Activated CD4-positive, alpha-beta T cell treated with anti-CD3 and anti-CD28 coated beads for 36 hours (primary cell): ENCODE measurements at regions not wholly inside any gene's neighbourhood (a gene's known extent, or its start where the extent isn't known, plus 50 kb on each side); places are given as distances from the start of the nearest gene placed in this dataset.

Experiments used
- ATAC-seq: fragments of 200-7000 bp; cut with Tn5 transposase; one replicate; pipeline ENCODE4 v1.10.0; 2021; ENCODE audit warnings: mild to moderate bottlenecking, moderate library complexity
- CTCF ChIA-PET: fragments of 350-600 bp; sonication (Branson Sonifier 250); formaldehyde crosslinking; loops from one replicate; lab custom pipeline; 2021; ENCODE audit warnings: antibody characterized with exemption; lab: Charles Lee
- POLR2A ChIA-PET: fragments of 350-600 bp; sonication (Branson Sonifier 250); formaldehyde crosslinking; loops from one replicate; lab custom pipeline; 2021; ENCODE audit warnings: antibody characterized with exemption, inconsistent platforms; lab: Charles Lee
- DNase-seq: peaks from one replicate; pipeline ENCODE4 v3.0.0-alpha.2; 2020
- H3K27ac Mint-ChIP-seq: one replicate; pipeline ENCODE4 v1.8.0; 2021; ENCODE audit warnings: mixed read lengths
- H3K27me3 Mint-ChIP-seq: one replicate; pipeline ENCODE4 v1.8.0; 2021; ENCODE audit warnings: mixed read lengths
- H3K36me3 Mint-ChIP-seq: one replicate; pipeline ENCODE4 v1.8.0; 2021; ENCODE audit warnings: low read depth, mixed read lengths
- H3K4me1 Mint-ChIP-seq: one replicate; pipeline ENCODE4 v1.8.0; 2021; ENCODE audit warnings: mixed read lengths
- H3K4me3 Mint-ChIP-seq: one replicate; pipeline ENCODE4 v1.8.0; 2021; ENCODE audit warnings: mild to moderate bottlenecking, moderate library complexity, mixed read lengths
- H3K9me3 Mint-ChIP-seq: one replicate; pipeline ENCODE4 v1.8.0; 2021; ENCODE audit warnings: low read depth, mixed read lengths
- intact Hi-C, 2 experiments: fragments of 100-400 bp; cut with DNase I in 1 of 2; cut with micrococcal nuclease in 1 of 2; formaldehyde crosslinking; loops; one replicate each; pipeline versions ENCODE4 v1.14.2 to v1.15.1; 2022 to 2024; cut with DNase I, micrococcal nuclease

DNA sequence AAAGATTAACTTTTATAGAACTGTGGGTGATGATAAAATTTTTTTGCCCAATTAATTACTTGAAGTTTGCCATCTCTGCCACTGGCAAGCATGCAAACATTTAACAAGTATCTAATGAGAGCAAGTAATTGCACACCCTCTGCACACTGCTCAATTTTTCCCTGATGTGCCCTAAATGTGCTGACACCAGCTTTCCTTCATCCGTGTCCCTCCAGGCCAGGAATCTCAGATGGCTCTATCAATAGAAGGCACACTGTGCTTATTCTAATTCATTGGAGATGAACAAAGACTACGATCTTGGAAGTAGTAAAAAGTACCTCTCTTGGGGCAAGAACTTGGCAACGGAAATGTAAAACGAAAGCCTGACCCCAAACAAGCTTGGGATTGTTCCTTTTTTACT, 212.1 kb downstream of the GPR37 start:
- ChIA-PET CTCF (no interaction called here), POLR2A (interaction anchor here (0.7 kb wide), 1 partner anchor 673 kb away, joined by 3 read pairs; no protein-coding TSS in a partner anchor)
- Mint-ChIP-seq H3K27me3 (no peaks in the 10 kb centered on the region), H3K36me3 (no peaks in the 10 kb centered on the region), H3K27ac (no peak overlapping the region), H3K4me3 (no peak overlapping the region), H3K9me3 (peaks cover 2% of the 10 kb centered on the region), H3K4me1 (no peaks in the 10 kb centered on the region)
- DNase-seq = no peak
- intact Hi-C loops = no loop called here
- ATAC-seq = no peak

DNA sequence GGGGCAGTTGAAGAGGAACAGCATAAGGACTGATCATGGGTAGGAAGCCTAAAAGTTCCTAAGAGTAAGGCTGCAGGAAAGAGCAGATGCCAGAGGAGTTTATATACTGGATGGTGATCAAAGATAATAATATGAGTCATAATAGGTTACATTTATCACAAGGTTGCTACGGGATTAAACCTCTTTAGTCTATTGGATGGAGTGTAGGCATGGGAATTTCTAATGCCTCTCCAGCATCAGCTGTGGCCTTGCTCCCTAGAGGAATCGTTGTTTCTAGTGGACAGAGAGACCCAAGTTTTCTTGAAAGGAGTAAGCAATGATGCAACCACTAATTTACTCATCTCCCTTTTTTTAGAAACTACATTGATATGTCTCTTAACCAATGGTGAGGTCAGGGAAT, 213.4 kb downstream of the GPR37 start:
- Mint-ChIP-seq H3K4me3 (no peak overlapping the region), H3K4me1 (no peaks in the 10 kb centered on the region), H3K36me3 (no peaks in the 10 kb centered on the region), H3K27ac (no peak overlapping the region), H3K27me3 (no peaks in the 10 kb centered on the region), H3K9me3 (peaks cover 2% of the 10 kb centered on the region)
- intact Hi-C loops = no loop called here
- ChIA-PET POLR2A (no interaction called here), CTCF (no interaction called here)
- no peak for ATAC-seq
- DNase-seq = no peak

DNA sequence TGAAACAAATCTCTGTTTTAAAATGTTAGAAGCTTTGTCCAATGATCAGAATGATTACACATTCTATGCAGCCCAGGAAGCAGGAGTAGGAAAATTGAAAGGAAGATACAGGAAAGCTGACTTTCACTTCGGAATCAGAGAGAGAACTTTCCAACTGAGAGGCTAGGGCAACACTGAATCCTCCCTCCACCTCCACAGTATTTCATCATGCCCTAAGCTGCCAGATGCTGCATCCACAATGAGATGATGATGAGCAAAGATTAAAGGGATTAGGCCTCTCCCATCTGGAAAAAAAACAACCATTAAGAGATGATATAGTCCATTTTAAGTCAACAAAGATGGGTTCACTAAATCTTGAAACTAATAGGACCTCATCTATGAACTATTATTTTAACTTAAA, 215.6 kb downstream of the GPR37 start:
- Mint-ChIP-seq H3K9me3 (no peaks in the 10 kb centered on the region), H3K27ac (no peak overlapping the region), H3K27me3 (no peaks in the 10 kb centered on the region), H3K36me3 (no peaks in the 10 kb centered on the region), H3K4me3 (no peak overlapping the region), H3K4me1 (no peaks in the 10 kb centered on the region)
- DNase-seq = no peak
- intact Hi-C loops = no loop called here
- no peak for ATAC-seq
- ChIA-PET CTCF (no interaction called here), POLR2A (no interaction called here)

DNA sequence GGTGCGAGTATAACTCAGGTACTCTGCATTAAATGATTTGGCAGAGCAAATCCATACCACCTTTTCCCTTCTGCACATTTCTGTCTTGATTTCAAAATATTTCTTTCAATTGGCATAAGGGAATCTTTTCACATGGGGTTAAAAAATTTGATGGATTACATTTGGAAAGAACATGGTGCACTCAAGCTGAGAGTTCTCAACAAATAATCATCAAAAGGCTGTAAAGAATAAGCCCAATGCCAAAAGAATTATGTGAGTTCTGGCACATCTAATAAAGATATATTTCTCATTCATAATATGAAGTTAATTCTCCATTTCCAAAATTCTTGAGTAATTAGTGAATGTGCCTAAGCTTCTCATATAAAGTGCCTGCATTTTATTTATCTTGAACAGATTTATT, 223.1 kb downstream of the GPR37 start:
- H3K36me3 Mint-ChIP-seq = no peaks in the 10 kb centered on the region
- H3K4me3 Mint-ChIP-seq = no peak overlapping the region
- no peaks in the 10 kb centered on the region for H3K9me3 Mint-ChIP-seq
- no peaks in the 10 kb centered on the region for H3K4me1 Mint-ChIP-seq
- intact Hi-C loops = no loop called here
- H3K27me3 Mint-ChIP-seq = no peaks in the 10 kb centered on the region
- CTCF ChIA-PET = interaction anchor here (0.6 kb wide), 1 partner anchor 29 kb away, joined by 3 read pairs; no protein-coding TSS in a partner anchor
- no peak for DNase-seq
- no peak for ATAC-seq
- no peak overlapping the region for H3K27ac Mint-ChIP-seq
- POLR2A ChIA-PET = no interaction called here

DNA sequence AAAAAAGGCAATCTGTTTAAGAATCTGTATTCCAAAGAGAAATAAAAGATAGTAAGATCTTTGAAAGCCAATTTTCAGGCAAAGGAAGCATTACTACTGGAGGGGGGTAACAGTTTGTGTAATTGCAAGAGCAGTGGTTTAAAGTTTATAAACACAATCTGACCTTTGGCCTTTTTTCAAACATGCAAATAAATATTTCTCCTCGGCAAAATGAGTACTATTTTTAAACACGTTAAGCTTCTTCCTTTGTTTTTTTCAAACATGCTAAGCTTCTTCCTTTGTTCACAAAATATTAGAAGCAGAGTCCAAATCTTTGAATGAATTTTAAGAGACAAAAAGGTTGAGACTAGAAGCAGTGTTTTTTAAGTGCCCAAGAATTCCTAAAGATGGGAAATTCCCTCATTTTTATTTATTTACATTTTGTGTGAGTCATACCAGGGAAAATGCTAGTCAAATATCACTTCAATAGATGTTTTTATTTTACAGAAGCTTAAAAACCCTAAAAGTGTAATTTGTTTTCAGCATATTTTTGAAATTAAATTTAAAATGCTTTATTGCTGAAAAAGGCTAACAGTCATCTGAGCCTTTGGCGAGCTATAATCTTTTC, 229.3 kb downstream of the GPR37 start:
- H3K4me1 Mint-ChIP-seq = no peaks in the 10 kb centered on the region
- ChIA-PET CTCF (no interaction called here), POLR2A (no interaction called here)
- ATAC-seq (no peak), DNase-seq (no peak)
- H3K27me3 Mint-ChIP-seq = no peaks in the 10 kb centered on the region
- H3K9me3 Mint-ChIP-seq = no peaks in the 10 kb centered on the region
- H3K27ac Mint-ChIP-seq = no peak overlapping the region
- no peaks in the 10 kb centered on the region for H3K36me3 Mint-ChIP-seq
- intact Hi-C loops = no loop called here
- H3K4me3 Mint-ChIP-seq = no peak overlapping the region

DNA sequence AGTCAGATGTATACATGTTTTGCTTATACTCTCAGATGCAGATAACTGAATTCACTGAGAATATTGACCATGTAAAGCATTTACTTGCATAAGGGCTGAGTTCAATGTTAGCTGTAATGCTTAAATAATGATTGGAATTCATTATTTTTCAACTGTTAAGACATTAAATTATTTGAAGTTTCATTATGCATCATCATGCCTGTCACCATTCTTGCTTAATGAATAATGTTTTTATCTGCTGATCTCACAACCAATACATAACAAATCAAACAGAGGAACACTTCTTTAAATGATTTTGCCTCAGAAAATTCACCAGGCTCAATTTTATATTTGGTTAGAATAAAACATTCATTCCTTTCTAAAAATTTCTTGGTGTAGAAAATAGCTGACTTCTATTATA, 233.4 kb downstream of the GPR37 start:
- Mint-ChIP-seq H3K4me1 (no peaks in the 10 kb centered on the region), H3K4me3 (no peak overlapping the region), H3K27me3 (no peaks in the 10 kb centered on the region), H3K9me3 (peaks cover 7% of the 10 kb centered on the region), H3K36me3 (no peaks in the 10 kb centered on the region), H3K27ac (no peak overlapping the region)
- no peak for ATAC-seq
- POLR2A ChIA-PET = no interaction called here
- DNase-seq = no peak
- CTCF ChIA-PET = interaction anchor here (0.6 kb wide), 1 partner anchor 1578 kb away, joined by 3 read pairs; no protein-coding TSS in a partner anchor
- intact Hi-C loops = no loop called here

DNA sequence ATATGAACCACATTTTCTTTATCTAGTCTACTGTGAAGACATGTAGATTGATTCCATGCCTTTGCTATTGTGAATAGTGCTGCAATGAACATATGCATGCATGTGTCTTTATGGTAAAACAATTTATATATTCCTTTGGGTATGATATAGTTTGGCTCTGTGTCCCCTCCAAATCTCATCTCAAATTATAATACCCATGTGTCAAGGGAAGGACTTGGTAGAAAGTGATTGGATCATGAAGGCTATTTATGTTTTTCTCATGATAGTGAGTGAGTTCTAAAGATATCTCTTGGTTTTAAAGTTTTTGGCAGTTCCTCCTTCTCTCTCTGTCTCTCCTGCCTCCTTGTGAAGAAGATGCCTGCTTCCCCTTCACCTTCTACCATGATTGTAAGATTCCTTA, 248.7 kb downstream of the GPR37 start:
- no peak for DNase-seq
- peaks cover 4% of the 10 kb centered on the region for H3K9me3 Mint-ChIP-seq
- H3K36me3 Mint-ChIP-seq = no peaks in the 10 kb centered on the region
- no peaks in the 10 kb centered on the region for H3K27me3 Mint-ChIP-seq
- intact Hi-C loops = no loop called here
- no peak overlapping the region for H3K27ac Mint-ChIP-seq
- H3K4me1 Mint-ChIP-seq = no peaks in the 10 kb centered on the region
- POLR2A ChIA-PET = no interaction called here
- CTCF ChIA-PET = no interaction called here
- H3K4me3 Mint-ChIP-seq = no peak overlapping the region
- ATAC-seq = no peak

DNA sequence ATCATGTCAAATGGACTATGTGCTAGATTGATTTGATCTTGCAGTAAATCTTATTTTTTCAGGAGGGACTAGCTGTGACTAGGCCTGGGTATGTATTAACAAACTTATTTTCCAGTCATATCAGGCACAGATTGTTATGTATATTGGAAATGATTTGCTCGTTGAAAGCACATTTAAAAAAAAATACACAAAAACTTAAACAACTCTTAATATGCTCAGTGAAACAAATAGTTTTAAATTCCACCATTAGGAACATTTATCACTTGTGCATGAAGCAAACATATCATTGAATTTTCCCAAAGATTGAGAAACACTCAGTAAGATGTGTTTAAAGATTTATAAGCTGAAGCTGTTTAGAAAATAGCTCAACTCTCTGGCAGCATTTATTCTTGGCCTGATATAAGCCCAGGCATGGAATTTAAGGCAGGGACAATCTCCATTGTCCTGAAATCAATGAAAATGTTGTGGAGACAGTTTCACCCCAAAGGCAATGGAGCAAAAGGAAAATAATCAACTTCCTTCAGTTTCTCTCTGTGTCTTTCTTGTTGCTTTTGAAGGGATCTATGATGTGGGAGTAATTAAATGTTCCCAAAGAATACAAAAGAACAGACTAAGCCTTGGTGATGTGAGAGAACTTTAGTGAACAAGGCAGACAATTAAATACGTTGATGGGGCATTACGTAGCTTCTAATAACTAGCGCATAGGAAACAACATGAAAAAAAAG, 250.3 kb downstream of the GPR37 start:
- Mint-ChIP-seq H3K27ac (no peak overlapping the region), H3K27me3 (no peaks in the 10 kb centered on the region), H3K4me1 (no peaks in the 10 kb centered on the region), H3K9me3 (peaks cover 4% of the 10 kb centered on the region), H3K36me3 (no peaks in the 10 kb centered on the region), H3K4me3 (no peak overlapping the region)
- CTCF ChIA-PET = no interaction called here
- no peak for ATAC-seq
- POLR2A ChIA-PET = no interaction called here
- intact Hi-C loops = no loop called here
- DNase-seq = no peak

DNA sequence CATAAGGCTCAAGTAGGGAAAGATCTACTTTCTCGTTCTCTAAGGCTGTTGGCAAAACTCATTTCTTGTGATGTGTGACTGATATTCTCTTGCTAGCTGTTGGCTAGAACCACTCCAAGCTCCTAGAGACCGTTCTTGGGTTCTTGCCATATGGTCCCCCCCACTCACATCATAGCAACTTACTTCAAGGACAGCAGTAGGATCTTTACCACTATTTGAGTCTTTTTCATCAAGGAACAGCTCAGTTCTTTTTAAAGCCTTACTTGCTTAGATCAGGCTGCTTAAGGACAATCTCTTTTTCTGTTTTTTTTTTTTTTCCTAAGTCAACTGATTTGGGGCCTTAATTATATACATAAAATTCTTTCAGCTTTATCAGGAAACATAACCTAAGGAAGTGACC, 251.1 kb downstream of the GPR37 start:
- no peak overlapping the region for H3K27ac Mint-ChIP-seq
- intact Hi-C loops = no loop called here

DNA sequence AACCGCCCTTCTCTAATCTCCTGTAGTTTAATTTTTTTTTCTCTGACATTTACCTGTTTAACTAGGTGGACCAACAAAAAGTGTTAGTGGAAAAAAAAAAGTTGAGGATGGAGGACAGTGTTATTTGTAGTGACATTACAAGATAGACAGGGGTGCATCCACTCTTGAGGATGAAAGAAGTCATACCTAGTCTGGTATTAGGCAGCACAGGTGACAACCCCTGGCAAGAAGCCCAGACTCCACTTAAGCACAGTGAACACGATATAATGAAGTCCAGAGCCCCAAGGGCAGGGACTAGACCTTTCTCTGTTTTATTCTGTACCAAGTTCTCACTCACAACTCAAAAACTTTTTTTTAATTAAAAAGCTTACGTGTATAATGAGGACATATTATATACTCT, 268.4 kb downstream of the GPR37 start:
- Mint-ChIP-seq H3K4me1 (no peaks in the 10 kb centered on the region), H3K9me3 (peaks cover 5% of the 10 kb centered on the region), H3K4me3 (no peak overlapping the region), H3K27ac (no peak overlapping the region), H3K27me3 (no peaks in the 10 kb centered on the region), H3K36me3 (no peaks in the 10 kb centered on the region)
- POLR2A ChIA-PET = no interaction called here
- ATAC-seq (no peak), DNase-seq (no peak)
- intact Hi-C loops = no loop called here
- CTCF ChIA-PET = no interaction called here

More for the DNA sequence above, 251.1 kb downstream of the GPR37 start:
- Mint-ChIP-seq H3K9me3 (peaks cover 6% of the 10 kb centered on the region), H3K36me3 (no peaks in the 10 kb centered on the region), H3K4me1 (no peaks in the 10 kb centered on the region), H3K27me3 (no peaks in the 10 kb centered on the region), H3K4me3 (no peak overlapping the region)
- ATAC-seq (no peak), DNase-seq (no peak)
- POLR2A ChIA-PET = no interaction called here
- CTCF ChIA-PET = no interaction called here

DNA sequence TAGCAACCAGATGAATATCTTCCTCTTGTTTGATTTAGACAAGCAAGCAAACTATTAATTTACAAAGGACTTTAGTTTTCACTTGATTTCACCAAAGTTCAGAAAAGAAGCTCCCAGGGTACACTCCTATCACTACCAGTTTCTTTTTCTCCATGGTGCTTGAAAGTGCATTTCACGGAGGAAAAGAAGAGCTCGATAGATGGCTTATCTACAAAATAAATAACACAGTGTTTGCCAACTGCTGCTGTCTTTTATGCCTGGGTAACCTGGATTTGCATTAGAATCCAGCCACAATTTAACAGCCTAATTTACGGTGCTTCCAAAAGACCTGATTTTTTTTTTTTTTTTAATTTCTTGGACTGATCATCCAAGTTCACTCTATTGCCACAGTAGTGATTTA, 275.7 kb downstream of the GPR37 start:
- H3K9me3 Mint-ChIP-seq = peaks cover 4% of the 10 kb centered on the region
- intact Hi-C loops = no loop called here
- no peak overlapping the region for H3K27ac Mint-ChIP-seq
- ATAC-seq (no peak), DNase-seq (no peak)
- H3K4me3 Mint-ChIP-seq = no peak overlapping the region
- CTCF ChIA-PET = interaction anchor here (0.6 kb wide), 1 partner anchor 11 kb away, joined by 6 read pairs; no protein-coding TSS in a partner anchor
- no peaks in the 10 kb centered on the region for H3K4me1 Mint-ChIP-seq
- POLR2A ChIA-PET = no interaction called here
- H3K27me3 Mint-ChIP-seq = no peaks in the 10 kb centered on the region
- no peaks in the 10 kb centered on the region for H3K36me3 Mint-ChIP-seq

DNA sequence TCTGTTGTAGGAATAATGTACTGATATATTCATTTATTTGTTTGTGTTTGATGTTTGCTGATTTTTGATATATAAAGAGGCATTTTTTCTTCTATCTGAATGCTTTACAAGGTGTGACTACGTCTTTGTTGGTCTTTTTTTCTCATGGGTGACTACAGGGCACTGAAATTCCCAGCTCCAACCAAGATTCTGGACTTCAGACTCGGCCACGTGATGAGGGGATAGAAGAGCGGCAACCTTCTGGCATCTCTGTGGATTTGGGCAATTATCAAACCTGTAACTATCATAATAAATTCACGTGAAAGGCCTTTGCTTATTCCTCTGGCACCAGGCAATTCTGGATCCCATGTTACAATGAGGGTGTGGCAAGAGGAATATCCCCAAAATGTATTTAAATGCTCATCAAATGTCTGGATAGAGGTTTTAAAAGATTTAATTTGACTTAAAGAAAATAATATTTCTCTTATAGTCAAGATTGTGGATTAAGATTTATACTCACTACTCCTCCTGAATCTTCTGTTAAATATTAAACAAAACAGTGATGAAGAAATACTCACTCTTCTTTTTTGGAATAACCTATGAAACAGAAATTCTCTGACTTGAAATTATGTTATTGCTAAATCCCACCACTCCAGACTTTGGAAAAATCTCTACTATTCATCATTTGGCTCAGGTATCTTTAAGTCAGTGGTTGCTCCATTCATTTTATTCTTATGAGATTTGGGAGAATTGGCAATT, 276.3 kb downstream of the GPR37 start:
- CTCF ChIA-PET = no interaction called here
- POLR2A ChIA-PET = no interaction called here
- intact Hi-C loops = no loop called here
- ATAC-seq (no peak), DNase-seq (no peak)
- no peak overlapping the region for H3K4me3 Mint-ChIP-seq
- no peak overlapping the region for H3K27ac Mint-ChIP-seq
- H3K36me3 Mint-ChIP-seq = no peaks in the 10 kb centered on the region
- H3K27me3 Mint-ChIP-seq = no peaks in the 10 kb centered on the region
- H3K4me1 Mint-ChIP-seq = no peaks in the 10 kb centered on the region
- H3K9me3 Mint-ChIP-seq = peaks cover 4% of the 10 kb centered on the region
